ENCODE measurements at regions not wholly inside any gene's neighbourhood (a gene's known extent, or its start where the extent isn't known, plus 50 kb on each side); places are given as distances from the start of the nearest gene placed in this dataset.

DNA sequence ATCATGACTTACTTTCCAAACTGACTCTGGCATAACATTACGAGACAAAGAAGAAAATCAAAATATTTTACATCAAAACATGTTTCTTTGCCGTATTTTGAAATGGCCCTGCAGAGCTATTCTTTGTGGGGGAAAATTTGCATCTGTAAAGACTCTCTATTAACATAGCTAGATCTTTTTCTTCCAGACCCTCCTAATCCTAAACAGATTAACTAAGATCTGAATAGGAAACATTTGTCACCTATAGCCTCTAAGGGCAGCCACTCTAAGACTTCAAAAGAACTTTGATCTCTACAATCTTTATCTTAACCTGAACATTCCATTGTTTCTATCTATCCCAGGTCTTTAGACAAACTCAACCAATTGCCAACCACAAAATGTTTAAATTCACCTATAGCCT lies 176.6 kb upstream of the CENPE start:
- TF ChIP-seq TARDBP (IDR thresholded peaks at IDR 0.05) (no peak), PKNOX1 (IDR thresholded peaks at IDR 0.05) (no peak), SUZ12 (IDR thresholded peaks at IDR 0.05) (no peak), FOXM1 (IDR thresholded peaks at IDR 0.05; ENCODE audit: borderline replicate concordance) (no peak), FOXK2 (IDR thresholded peaks at IDR 0.05) (no peak), BHLHE40 (IDR thresholded peaks at IDR 0.05; ENCODE audit: borderline replicate concordance) (no peak), ELF4 (IDR thresholded peaks at IDR 0.05) (no peak), SP1 (IDR thresholded peaks at IDR 0.05) (no peak), FOXA1 (IDR thresholded peaks at IDR 0.05) (no peak), HDGF (IDR thresholded peaks at IDR 0.05; ENCODE audit: borderline replicate concordance) (no peak), LEF1 (IDR thresholded peaks at IDR 0.05; ENCODE audit: borderline replicate concordance) (no peak), ARNT (IDR thresholded peaks at IDR 0.05) (no peak), CTBP1 (IDR thresholded peaks at IDR 0.05; ENCODE audit: borderline replicate concordance) (no peak)

Measured in HEK293T (cell line).